Natural killer cell (primary cell): ENCODE measurements at regions not wholly inside any gene's neighbourhood (a gene's known extent, or its start where the extent isn't known, plus 50 kb on each side); places are given as distances from the start of the nearest gene placed in this dataset.

ENCODE experiments used
- ATAC-seq, 3 donors: fragments of 150-1000 bp in 2 of 3; fragments of 200-7000 bp in 1 of 3; cut with Tn5 transposase; 1 replicate in 1 of 3; 2 replicates in 2 of 3; pipeline ENCODE4 v1.10.0; 2021; ENCODE audit warnings: mild to moderate bottlenecking in 2 of 3, moderate library complexity in 2 of 3
- DNase-seq, 2 donors: peaks; one replicate each; pipeline versions ENCODE4 v3.0.0 to v3.0.0-alpha.2; 2013 to 2021; ENCODE audit warnings: mixed read lengths in 1 of 2
- H3K27ac ChIP-seq: one replicate; pipeline ENCODE4 v1.5.1; 2013; ENCODE audit warnings: mild to moderate bottlenecking, low read length
- H3K27me3 ChIP-seq: one replicate; pipeline ENCODE4 v1.6.1; 2013; ENCODE audit warnings: low read length; ENCODE audit not compliant: control insufficient read depth, insufficient read depth
- H3K36me3 ChIP-seq: one replicate; pipeline ENCODE4 v1.6.1; 2013; ENCODE audit warnings: low read length; ENCODE audit not compliant: control insufficient read depth, insufficient read depth
- H3K4me1 ChIP-seq: one replicate; pipeline ENCODE4 v1.6.1; 2013; ENCODE audit warnings: low read length; ENCODE audit not compliant: control insufficient read depth, insufficient read depth
- H3K4me3 ChIP-seq: one replicate; pipeline ENCODE4 v1.5.1; 2013; ENCODE audit warnings: low read length
- H3K9me3 ChIP-seq: one replicate; pipeline ENCODE4 v1.6.1; 2013; ENCODE audit warnings: low read length; ENCODE audit not compliant: control insufficient read depth, insufficient read depth
- H3K27ac Mint-ChIP-seq, 2 donors: one replicate each; pipeline ENCODE4 v1.8.0; 2022; ENCODE audit warnings: mild to moderate bottlenecking in 2 of 2, mixed read lengths in 2 of 2, moderate library complexity in 1 of 2
- H3K27me3 Mint-ChIP-seq, 2 donors: one replicate each; pipeline ENCODE4 v1.8.0; 2022; ENCODE audit warnings: low read depth in 2 of 2, mixed read lengths in 2 of 2
- H3K36me3 Mint-ChIP-seq: one replicate; pipeline ENCODE4 v1.8.0; 2022; ENCODE audit warnings: mixed read lengths
- H3K4me1 Mint-ChIP-seq, 2 donors: one replicate each; pipeline ENCODE4 v1.8.0; 2022; ENCODE audit warnings: mixed read lengths in 2 of 2
- H3K4me3 Mint-ChIP-seq: one replicate; pipeline ENCODE4 v1.8.0; 2022; ENCODE audit warnings: mild to moderate bottlenecking, moderate library complexity, mixed read lengths
- H3K9me3 Mint-ChIP-seq, 2 donors: one replicate each; pipeline ENCODE4 v1.8.0; 2022; ENCODE audit warnings: mixed read lengths in 2 of 2
- WGBS: methylation state at CpG from one replicate; pipeline ENCODE4 v1.1.7; 2013; ENCODE audit warnings: missing lambda C conversion rate; ENCODE audit not compliant: insufficient coverage; 5-methylcytosine and 5-hydroxymethylcytosine counted together
- intact Hi-C: fragments of 100-400 bp; cut with micrococcal nuclease; formaldehyde crosslinking; loops from one replicate; pipeline ENCODE4 v1.14.2; 2022
- TF ChIP-seq, protein P1 (sequence below): fragments of 200-600 bp; IDR thresholded peaks from one replicate; pipeline ENCODE4 v1.8.0; 2022; ENCODE audit warnings: antibody characterized with exemption

DNA sequence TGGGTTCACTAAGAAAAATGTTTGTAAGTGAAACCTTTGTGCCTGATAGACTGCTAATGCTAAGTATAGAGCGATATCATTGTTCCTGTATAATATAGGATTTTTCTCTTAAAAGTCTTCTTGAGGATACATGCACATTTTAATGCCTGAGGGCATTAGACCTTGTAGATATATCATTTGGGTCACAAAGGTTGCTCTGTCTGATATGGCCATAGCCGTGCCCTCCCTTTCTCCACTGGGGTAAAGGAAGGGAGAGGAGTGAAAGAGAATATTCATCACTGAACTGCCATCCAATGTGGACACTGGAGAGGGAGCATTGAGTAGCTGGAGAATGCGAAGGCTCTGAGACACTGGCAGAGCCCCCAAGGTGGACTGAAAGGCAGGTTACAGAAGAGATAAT, 442.2 kb upstream of the SPTLC3 start:
- no peaks in the 10 kb centered on the region for H3K4me1 ChIP-seq
- TF ChIP-seq, protein P1, sequence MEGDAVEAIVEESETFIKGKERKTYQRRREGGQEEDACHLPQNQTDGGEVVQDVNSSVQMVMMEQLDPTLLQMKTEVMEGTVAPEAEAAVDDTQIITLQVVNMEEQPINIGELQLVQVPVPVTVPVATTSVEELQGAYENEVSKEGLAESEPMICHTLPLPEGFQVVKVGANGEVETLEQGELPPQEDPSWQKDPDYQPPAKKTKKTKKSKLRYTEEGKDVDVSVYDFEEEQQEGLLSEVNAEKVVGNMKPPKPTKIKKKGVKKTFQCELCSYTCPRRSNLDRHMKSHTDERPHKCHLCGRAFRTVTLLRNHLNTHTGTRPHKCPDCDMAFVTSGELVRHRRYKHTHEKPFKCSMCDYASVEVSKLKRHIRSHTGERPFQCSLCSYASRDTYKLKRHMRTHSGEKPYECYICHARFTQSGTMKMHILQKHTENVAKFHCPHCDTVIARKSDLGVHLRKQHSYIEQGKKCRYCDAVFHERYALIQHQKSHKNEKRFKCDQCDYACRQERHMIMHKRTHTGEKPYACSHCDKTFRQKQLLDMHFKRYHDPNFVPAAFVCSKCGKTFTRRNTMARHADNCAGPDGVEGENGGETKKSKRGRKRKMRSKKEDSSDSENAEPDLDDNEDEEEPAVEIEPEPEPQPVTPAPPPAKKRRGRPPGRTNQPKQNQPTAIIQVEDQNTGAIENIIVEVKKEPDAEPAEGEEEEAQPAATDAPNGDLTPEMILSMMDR: no peak
- Mint-ChIP-seq H3K27ac (no peak overlapping the region), H3K36me3 (no peaks in the 10 kb centered on the region), H3K4me1 (peaks cover 0 to 5% of the 10 kb centered on the region in 2 donors), H3K9me3 (peaks cover 6 to 11% of the 10 kb centered on the region in 2 donors), H3K27me3 (no peaks in the 10 kb centered on the region), H3K4me3 (no peak overlapping the region)
- no peaks in the 10 kb centered on the region for H3K36me3 ChIP-seq
- ATAC-seq: no peak
- 89% methylated on average over 3 of the region's 3 CpGs for WGBS
- no peaks in the 10 kb centered on the region for H3K9me3 ChIP-seq
- no peak overlapping the region for H3K27ac ChIP-seq
- DNase-seq: no peak
- H3K4me3 ChIP-seq: no peak overlapping the region
- no peaks in the 10 kb centered on the region for H3K27me3 ChIP-seq
- intact Hi-C loops: no loop called here

DNA sequence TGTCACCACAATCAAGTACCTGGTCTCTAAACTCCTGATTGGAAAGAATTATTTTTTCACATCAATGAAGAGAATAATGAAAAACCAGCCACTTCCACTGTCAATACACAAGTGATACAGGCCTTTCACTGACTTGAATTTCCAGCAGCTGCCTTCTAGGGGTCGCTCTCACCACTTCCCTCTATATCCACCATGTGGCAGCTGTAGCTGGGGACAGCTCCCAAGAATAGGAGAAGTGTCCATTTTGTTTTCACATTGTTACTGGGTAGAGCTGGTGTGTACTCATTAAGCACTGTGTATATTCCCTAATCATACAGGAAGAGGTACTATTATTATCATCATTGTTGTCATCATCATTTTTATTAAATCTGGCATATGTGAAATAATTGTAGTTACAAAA, 438.4 kb upstream of the SPTLC3 start:
- Mint-ChIP-seq H3K4me3 (no peak overlapping the region), H3K36me3 (no peaks in the 10 kb centered on the region), H3K9me3 (peaks cover 3 to 7% of the 10 kb centered on the region in 2 donors), H3K27ac (no peak overlapping the region), H3K27me3 (no peaks in the 10 kb centered on the region), H3K4me1 (peaks cover 0 to 5% of the 10 kb centered on the region in 2 donors)
- 33% methylated on average over 1 of the region's 1 CpG for WGBS
- DNase-seq (no peak), ATAC-seq (no peak)
- H3K9me3 ChIP-seq: no peaks in the 10 kb centered on the region
- no peaks in the 10 kb centered on the region for H3K36me3 ChIP-seq
- H3K4me3 ChIP-seq: no peak overlapping the region
- intact Hi-C loops: no loop called here
- no peaks in the 10 kb centered on the region for H3K27me3 ChIP-seq
- no peaks in the 10 kb centered on the region for H3K4me1 ChIP-seq
- TF ChIP-seq, protein P1: no peak
- no peak overlapping the region for H3K27ac ChIP-seq

DNA sequence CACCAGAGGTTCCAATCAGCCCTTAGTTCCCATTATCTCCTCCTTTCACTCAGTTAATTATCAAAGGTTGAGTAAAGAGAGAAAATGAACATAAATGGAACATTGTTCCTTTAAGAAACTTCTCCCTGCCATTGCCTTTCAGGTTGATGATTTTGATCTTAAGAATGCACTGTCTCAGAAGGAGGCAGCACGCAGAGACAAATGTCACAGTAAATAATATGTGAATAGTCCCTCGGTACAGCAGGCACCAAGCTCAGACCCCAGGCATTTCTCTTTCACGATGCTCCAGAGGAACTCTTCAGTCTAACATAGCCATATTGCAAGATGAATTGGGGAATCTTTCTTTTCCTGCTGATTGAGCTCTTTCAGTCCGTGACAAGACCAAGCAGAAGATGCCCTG, 435.3 kb upstream of the SPTLC3 start:
- Mint-ChIP-seq H3K4me1 (peaks cover 0 to 5% of the 10 kb centered on the region in 2 donors), H3K4me3 (no peak overlapping the region), H3K27me3 (no peaks in the 10 kb centered on the region), H3K9me3 (peaks cover 3 to 7% of the 10 kb centered on the region in 2 donors), H3K36me3 (no peaks in the 10 kb centered on the region), H3K27ac (no peak overlapping the region)
- DNase-seq (no peak), ATAC-seq (no peak)
- Histone ChIP-seq H3K27ac (no peak overlapping the region), H3K4me3 (no peak overlapping the region), H3K4me1 (no peaks in the 10 kb centered on the region), H3K27me3 (no peaks in the 10 kb centered on the region), H3K36me3 (no peaks in the 10 kb centered on the region), H3K9me3 (no peaks in the 10 kb centered on the region)
- TF ChIP-seq, protein P1: no peak
- intact Hi-C loops: no loop called here
- 64% methylated on average over 4 of the region's 4 CpGs for WGBS

DNA sequence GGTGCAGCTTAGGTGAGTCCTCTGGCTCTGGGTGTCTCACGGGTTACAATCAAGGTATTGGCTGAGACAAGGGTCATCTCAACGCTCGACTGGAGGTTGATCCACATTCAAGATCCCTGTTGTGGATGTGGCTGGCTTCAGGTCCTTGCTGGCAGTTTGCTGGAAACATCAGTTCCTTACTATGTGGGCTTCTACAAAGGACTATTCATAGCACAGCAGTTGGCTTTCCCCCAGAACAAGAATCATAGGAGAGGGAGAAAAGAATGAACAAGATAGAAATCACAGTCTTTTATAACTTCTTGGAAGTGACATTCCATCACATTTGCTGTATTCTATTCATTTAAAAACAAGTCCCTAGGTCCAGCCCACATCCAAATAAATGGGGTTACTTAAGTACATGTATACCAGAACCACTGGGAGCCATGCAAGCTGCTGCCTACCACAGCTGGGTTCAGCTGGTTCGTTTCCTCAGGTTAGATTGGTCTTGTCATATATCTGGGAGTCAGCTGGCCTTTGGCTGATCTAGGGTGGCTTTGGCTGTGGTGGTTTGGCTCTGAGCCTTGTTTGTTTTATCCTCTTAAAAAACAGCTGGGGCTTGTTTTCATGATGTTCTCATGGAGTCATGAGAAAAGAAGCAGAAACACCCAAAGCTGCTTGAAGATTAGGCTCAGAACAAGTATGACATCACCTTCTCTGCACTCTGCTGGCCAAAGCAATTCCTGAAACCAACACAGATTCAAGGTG, 433.2 kb upstream of the SPTLC3 start:
- H3K27me3 Mint-ChIP-seq: no peaks in the 10 kb centered on the region
- Histone ChIP-seq H3K4me1 (no peaks in the 10 kb centered on the region), H3K27me3 (no peaks in the 10 kb centered on the region), H3K27ac (no peak overlapping the region), H3K4me3 (no peak overlapping the region), H3K9me3 (no peaks in the 10 kb centered on the region), H3K36me3 (no peaks in the 10 kb centered on the region)
- ATAC-seq (no peak), DNase-seq (no peak)
- 79% methylated on average over 4 of the region's 4 CpGs for WGBS
- peaks cover 0 to 1% of the 10 kb centered on the region in 2 donors for H3K4me1 Mint-ChIP-seq
- H3K36me3 Mint-ChIP-seq: no peaks in the 10 kb centered on the region
- H3K27ac Mint-ChIP-seq: no peak overlapping the region
- TF ChIP-seq, protein P1: no peak
- peaks cover 0 to 2% of the 10 kb centered on the region in 2 donors for H3K9me3 Mint-ChIP-seq
- no peak overlapping the region for H3K4me3 Mint-ChIP-seq
- intact Hi-C loops: no loop called here
